ENCODE measurements at regions not wholly inside any gene's neighbourhood (a gene's known extent, or its start where the extent isn't known, plus 50 kb on each side); places are given as distances from the start of the nearest gene placed in this dataset.
"Not testable (repeated sequence)": the region's sequence is repeated elsewhere in the genome, so short reads cannot be mapped to it uniquely, and the experiment has no call there.

GRCh38 chr7:34390103-34390502, 267.9 kb upstream of the NPSR1 start:
- DNase-seq (ENCODE audit: low read depth): no peak

- DNase-seq (ENCODE audit: low read depth): no peak
These were observed 265.0 kb upstream of the NPSR1 start for GRCh38 chr7:34392972-34393371.

DNA sequence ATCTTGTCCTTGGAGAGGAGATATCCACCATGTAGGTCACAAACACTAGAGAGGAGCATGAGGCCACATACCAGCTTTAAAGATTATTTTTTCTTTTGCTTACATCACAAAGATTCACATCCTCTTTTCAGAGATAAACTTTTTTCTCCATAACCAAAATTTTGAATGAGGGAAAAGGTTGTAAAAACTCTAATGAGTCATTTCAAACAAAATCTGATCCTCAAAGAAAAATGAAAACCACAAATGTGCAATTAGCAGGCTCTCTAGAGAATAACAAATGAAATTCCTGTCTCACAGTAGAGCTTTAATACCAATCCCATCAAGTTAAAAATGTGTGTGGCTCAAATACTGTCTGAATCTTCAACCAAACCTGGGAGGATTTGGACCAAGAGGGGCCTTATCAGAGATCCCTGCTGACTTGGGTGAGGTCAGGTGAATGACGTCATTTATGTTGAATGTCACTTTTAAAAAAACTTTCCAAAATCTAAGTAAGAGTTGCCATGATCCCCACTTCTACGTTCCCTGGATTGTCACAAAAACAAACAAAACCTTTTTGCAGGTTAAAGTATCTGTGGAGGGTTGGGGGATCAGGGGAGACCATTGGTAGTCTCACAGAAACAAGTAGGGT, 261.5 kb upstream of the NPSR1 start:
- no peak for DNase-seq (ENCODE audit: low read depth)

DNA sequence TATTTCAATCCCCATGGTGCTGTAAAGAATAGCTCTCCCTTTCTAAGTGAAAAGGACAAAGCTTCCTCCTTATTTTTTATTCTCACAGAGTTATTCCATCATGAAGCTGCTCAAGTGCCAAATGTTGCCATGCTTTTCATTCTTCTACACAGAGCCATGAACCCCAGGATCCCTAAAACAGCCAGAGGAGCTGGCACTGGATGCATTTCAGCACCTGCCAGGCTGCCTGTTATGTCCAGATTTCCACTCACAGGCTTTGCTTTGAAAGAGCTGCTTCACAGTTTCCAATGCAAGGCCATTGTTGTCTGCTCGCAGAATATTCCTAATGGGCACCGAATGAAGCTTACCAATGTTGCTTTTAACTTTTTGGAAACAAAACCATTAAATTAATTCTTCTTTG, 256.2 kb upstream of the NPSR1 start:
- DNase-seq (ENCODE audit: low read depth): no peak

DNA sequence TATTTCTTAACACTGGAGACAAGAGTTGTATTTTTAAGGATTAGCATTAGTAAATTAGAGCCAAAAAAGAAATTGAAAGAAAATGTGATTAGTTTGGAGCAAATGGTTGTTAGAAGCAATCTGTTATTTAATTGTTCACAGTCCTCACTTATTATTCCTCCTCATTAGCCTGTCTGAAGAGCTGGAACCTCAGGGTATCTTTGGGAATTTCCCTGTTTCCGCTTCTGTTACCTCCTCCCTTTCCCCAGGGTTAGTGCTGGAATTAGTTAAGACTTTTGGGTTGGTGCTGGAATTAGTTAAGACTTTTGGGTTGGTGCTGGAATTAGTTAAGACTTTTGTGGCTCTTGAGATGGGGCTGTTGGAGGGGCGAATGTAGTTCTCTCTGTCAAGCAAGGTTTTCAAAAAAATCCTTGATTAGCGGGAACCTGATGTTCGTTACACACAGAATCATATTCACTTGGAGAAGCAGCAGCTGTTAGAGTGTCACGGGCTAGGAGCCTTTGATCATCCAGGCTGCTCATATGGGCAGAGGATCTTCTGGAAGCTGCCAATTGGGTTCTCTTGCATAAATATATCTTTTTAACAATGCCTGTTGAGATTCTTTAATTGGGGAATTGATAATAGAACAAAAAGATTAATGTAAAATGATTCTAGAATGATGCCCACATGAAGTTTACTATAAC, 251.0 kb upstream of the NPSR1 start:
- DNase-seq (ENCODE audit: low read depth): no peak

- no peak for DNase-seq (ENCODE audit: low read depth)
These were observed 250.4 kb upstream of the NPSR1 start for GRCh38 chr7:34407586-34407985.

DNA sequence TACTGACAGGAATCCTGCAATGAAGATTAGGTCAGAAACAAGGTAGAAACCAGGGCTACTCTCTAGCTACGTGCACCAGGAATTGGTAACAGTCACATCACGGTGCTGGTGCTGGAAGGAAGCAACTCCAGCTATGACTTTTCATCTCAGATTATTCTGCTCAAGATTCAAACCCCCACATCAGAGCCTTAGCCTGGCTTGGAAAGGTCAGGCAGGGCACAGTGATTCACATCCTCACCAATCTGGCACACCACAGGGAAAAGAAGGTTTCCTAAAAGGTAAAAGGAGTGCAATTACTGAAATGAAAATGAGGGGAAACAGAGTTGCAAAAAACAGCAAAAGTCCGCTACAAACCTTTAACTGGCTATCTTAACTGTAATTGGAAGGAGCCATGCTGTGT, 240.2 kb upstream of the NPSR1 start:
- DNase-seq (ENCODE audit: low read depth): no peak

GRCh38 chr7:34421526-34421925, 236.5 kb upstream of the NPSR1 start:
- no peak for DNase-seq (ENCODE audit: low read depth)

- DNase-seq (ENCODE audit: low read depth): no peak
These were observed 232.8 kb upstream of the NPSR1 start for GRCh38 chr7:34425194-34425593.

DNA sequence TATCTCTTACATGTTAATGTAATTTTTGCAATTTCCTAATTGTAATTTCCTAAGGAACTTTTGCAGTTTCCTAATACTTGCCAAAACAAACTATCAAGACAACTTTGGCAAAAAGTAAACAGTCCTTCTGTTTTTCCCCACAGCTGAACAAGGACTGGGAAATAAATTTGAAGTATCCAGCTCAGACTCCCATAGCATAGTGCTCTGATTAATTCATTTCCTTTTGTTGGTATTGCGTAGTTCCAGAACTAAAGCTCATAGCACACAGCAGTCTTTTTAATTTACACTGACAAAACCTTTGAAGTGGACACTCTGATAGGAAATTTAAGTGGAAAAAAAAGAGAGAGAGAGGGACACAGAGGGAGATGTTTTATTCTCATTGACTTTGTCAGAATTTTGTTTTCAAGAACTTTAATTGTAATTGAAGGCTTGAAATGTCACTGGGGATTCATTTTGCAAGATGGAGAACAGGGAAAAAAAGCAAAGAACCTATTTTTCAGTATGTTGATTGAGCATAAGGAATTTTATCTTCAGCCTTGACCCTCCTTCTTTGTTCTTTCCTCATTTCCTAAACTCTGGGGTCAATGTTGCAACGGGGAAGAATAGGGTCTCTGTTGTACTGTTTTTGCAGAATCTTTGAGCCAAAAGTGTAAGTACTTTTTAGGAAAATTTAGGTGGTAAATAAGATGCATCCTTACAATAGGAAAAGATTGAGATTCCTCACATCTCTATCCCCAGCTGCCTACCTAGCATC, 232.2 kb upstream of the NPSR1 start:
- DNase-seq (ENCODE audit: low read depth): no peak

DNA sequence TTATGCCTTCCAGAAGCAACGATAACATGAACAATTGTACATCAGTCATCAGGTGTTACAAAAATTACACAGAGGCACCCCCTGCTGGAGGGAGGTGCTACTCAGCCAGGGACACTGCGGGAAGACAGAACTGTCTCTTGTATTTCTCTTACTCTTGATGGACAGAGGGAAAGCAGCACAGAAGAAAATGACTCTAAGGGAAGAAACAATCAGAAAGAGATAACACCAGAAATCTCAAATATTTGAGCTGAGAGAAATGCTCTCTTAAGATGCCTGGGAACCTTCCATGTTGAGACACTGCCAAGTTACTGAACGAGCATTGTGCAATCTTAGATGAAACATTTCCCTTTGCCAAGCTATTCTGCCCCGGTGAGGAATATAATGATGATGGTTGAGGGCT, 227.6 kb upstream of the NPSR1 start:
- DNase-seq (ENCODE audit: low read depth): no peak

GRCh38 chr7:34438436-34438835, 219.6 kb upstream of the NPSR1 start:
- DNase-seq (ENCODE audit: low read depth): no peak

DNA sequence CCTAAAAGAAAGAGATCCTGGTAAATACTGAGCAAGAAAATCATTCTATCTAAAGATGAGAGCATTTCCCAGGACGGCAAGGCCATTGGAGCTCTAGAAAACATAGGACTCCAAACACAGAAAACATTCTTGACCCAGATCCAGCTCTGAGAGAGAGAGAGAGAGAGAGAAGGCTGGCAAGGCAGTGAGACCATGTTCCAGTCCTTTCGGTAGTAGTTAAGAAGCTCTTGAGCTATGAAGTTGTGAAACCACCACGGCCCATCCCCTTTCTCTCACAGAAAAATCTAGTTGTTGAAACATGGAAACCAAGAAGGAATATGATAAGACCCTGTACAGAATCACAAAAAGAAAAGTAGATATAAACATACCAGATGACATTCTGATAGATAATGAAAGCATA, 212.4 kb upstream of the NPSR1 start:
- no peak for DNase-seq (ENCODE audit: low read depth)

DNA sequence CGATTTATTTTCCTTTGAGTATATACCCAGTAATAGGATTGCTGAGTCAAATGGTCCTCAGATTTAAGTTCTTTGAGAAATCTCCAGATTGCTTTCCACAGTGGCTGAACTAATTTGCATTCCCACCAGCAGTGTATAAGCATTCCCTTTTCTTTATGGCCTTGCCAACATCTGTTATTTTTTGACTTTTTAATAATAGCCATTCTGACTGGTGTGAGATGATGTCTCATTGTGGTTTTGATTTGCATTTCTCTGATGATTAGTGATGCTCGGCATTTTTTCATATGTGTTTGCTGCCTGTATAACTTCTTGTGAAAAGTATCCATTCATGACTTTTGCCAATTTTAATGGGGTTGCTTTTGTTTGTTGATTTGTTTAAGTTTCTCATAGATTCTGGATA, 209.5 kb upstream of the NPSR1 start:
- DNase-seq (ENCODE audit: low read depth): not testable (repeated sequence)

DNA sequence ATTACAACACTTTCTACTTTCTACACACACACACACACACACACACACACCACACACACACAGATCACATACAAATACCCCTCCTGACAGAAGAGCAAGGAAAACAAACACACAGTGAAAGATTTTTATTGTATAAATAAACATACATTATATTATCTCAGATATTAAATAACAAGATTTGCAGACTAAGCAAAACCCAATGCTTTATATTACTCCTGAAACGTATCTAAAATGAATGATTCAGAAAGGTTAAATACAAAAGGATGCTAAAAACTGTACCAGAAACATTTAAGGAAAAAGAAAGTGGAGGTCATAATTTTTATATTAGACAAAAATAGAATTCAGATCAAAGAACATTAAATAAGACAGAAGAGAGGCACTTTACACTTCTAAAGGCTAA, 208.3 kb upstream of the NPSR1 start:
- DNase-seq (ENCODE audit: low read depth): no peak

GRCh38 chr7:34451183-34451582, 206.8 kb upstream of the NPSR1 start:
- no peak for DNase-seq (ENCODE audit: low read depth)

DNA sequence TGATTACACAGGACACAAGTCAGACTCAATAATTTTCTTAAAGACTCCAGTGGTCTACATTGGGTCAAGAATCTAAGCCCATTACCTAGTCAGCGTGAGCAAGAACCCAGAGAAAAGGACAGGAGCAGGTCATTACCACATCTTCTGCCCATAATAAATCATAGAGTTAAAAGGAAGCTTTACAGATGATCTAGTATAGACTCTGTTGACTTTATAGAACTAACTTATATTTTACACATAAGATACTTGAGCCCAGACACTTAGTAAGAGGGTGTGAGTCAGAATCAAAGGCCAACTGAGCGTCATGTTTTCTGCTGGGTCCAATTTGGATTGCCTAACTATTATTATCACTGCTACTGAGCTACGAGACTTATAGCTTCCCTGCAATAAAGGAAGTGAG, 206.1 kb upstream of the NPSR1 start:
- no peak for DNase-seq (ENCODE audit: low read depth)

GRCh38 chr7:34452363-34452762, 205.7 kb upstream of the NPSR1 start:
- DNase-seq (ENCODE audit: low read depth): no peak

- DNase-seq (ENCODE audit: low read depth): no peak
These were observed 204.9 kb upstream of the NPSR1 start for GRCh38 chr7:34453150-34453549.

DNA sequence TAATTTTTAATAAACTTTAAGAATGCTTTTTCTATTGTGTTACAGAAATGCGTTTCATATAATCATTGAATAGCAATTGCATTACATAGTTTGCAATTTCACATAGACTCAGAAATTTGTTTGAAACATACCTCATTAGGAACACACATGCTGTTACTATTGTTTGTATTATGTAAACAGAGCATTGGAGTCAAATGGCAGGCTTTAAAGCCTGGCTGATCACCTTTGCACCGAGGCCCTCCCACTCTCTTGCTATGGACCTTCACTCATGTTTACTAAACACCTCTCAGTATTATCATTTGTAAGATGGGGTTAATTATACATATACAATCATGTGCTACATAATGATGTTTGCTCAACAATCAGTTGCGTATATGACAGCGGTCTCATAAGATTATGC, 203.6 kb upstream of the NPSR1 start:
- DNase-seq (ENCODE audit: low read depth): no peak

DNA sequence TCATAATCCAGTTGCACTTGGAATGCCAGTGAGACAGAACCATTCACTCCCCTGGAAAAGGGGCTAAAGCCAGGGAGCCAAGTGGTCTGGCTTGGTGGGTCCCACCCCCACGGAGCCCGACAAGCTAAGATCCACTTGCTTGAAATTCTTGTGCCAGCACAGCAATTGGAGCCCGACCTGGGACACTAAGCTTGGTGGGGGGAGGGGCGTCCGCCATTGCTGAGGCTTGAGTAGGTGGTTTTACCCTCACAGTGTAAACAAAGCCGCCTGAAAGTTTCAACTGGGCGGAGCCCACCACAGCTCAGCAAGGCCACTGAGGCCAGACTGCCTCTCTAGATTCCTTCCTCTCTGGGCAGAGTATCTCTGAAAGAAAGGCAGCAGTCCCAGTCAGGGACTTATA, 200.7 kb upstream of the NPSR1 start:
- DNase-seq (ENCODE audit: low read depth): no peak

DNA sequence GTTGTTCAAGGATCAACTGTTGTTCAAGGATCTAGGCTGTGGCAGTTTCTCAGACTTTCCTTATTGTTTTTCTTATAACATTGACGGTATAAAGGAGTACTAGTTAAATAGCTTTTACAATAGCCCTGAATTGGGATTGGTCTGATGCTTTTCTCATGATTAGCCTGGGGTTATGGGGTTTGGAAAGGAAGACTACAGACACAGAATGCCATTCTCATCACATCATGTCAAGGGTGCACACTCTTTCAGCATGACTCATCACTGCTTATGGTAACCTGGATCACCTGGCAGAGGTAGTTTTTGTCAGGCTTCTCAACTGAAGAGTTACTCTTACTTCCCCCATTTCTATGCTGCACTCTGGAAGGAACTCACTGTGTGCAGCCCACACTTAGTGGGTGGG, 194.2 kb upstream of the NPSR1 start:
- no peak for DNase-seq (ENCODE audit: low read depth)

GRCh38 chr7:34471844-34472243, 186.2 kb upstream of the NPSR1 start:
- DNase-seq (ENCODE audit: low read depth): no peak

GRCh38 chr7:34486371-34486770, 171.6 kb upstream of the NPSR1 start:
- DNase-seq (ENCODE audit: low read depth): no peak

Data from activated T-helper 9 cell treated with anti-CD3 and anti-CD28 coated beads, Interleukin-2, amount 50 U/mL, for 16 hours (primary cell).